Neuron (in vitro differentiated cells): ENCODE measurements at regions not wholly inside any gene's neighbourhood (a gene's known extent, or its start where the extent isn't known, plus 50 kb on each side); places are given as distances from the start of the nearest gene placed in this dataset.
A peak's percentile ranks its signal among the peaks of the same experiment; 100 is the strongest.

Source experiments
- H2AFZ ChIP-seq: one replicate; pipeline ENCODE4 v1.6.1; 2013; ENCODE audit warnings: low read depth, mild to moderate bottlenecking, inconsistent platforms, low read length, moderate library complexity
- H3K27me3 ChIP-seq: one replicate; pipeline ENCODE4 v1.6.1; 2013; ENCODE audit warnings: low read length; ENCODE audit not compliant: insufficient read depth
- H3K36me3 ChIP-seq: one replicate; pipeline ENCODE4 v1.6.1; 2013; ENCODE audit warnings: low read length; ENCODE audit not compliant: insufficient read depth
- H3K4me1 ChIP-seq: one replicate; pipeline ENCODE4 v1.6.1; 2013; ENCODE audit warnings: low read length; ENCODE audit not compliant: insufficient read depth
- H3K4me3 ChIP-seq: 2 replicates; pipeline ENCODE4 v1.5.1; 2013; ENCODE audit warnings: mild to moderate bottlenecking, low read length, moderate library complexity
- H3K9me3 ChIP-seq: one replicate; pipeline ENCODE4 v1.6.1; 2013; ENCODE audit warnings: low read length

- Histone ChIP-seq H3K9me3 (no peaks in the 10 kb centered on the region), H3K27me3 (no peaks in the 10 kb centered on the region), H3K36me3 (no peaks in the 10 kb centered on the region), H2AFZ (no peak overlapping the region), H3K4me1 (no peaks in the 10 kb centered on the region), H3K4me3 (no peak overlapping the region)
These were observed 1212.4 kb downstream of the PCDH18 start for GRCh38 chr4:136319789-136320464.

GRCh38 chr4:136316961-136317360 is 1215.3 kb downstream of the PCDH18 start:
- Histone ChIP-seq H3K36me3 (no peaks in the 10 kb centered on the region), H3K4me3 (no peak overlapping the region), H3K9me3 (no peaks in the 10 kb centered on the region), H3K4me1 (no peaks in the 10 kb centered on the region), H3K27me3 (no peaks in the 10 kb centered on the region), H2AFZ (no peak overlapping the region)

- Histone ChIP-seq H3K36me3 (no peaks in the 10 kb centered on the region), H3K27me3 (no peaks in the 10 kb centered on the region), H3K4me1 (no peaks in the 10 kb centered on the region), H3K4me3 (no peak overlapping the region), H3K9me3 (no peaks in the 10 kb centered on the region), H2AFZ (no peak overlapping the region)
These were observed 1217.6 kb downstream of the PCDH18 start for GRCh38 chr4:136314686-136315085.

- H2AFZ ChIP-seq, result no peak overlapping the region
- H3K36me3 ChIP-seq, result no peaks in the 10 kb centered on the region
- H3K4me1 ChIP-seq, result no peaks in the 10 kb centered on the region
- H3K27me3 ChIP-seq, result no peaks in the 10 kb centered on the region
- H3K4me3 ChIP-seq, result no peak overlapping the region
- no peaks in the 10 kb centered on the region for H3K9me3 ChIP-seq
These were observed 1220.5 kb downstream of the PCDH18 start for GRCh38 chr4:136311774-136312173.

GRCh38 chr4:136307765-136308164 is 1224.5 kb downstream of the PCDH18 start:
- Histone ChIP-seq H3K27me3 (no peaks in the 10 kb centered on the region), H3K4me1 (no peaks in the 10 kb centered on the region), H3K4me3 (no peak overlapping the region), H3K9me3 (no peaks in the 10 kb centered on the region), H2AFZ (no peak overlapping the region), H3K36me3 (no peaks in the 10 kb centered on the region)

- Histone ChIP-seq H3K9me3 (no peaks in the 10 kb centered on the region), H3K36me3 (no peaks in the 10 kb centered on the region)
These were observed 1225.9 kb downstream of the PCDH18 start for GRCh38 chr4:136306361-136306760.

GRCh38 chr4:136302566-136302965 is 1229.7 kb downstream of the PCDH18 start:
- H3K4me1 ChIP-seq, result no peaks in the 10 kb centered on the region
- no peak overlapping the region for H2AFZ ChIP-seq
- H3K4me3 ChIP-seq, result no peak overlapping the region
- H3K36me3 ChIP-seq, result no peaks in the 10 kb centered on the region
- no peaks in the 10 kb centered on the region for H3K9me3 ChIP-seq
- H3K27me3 ChIP-seq, result no peaks in the 10 kb centered on the region

More at GRCh38 chr4:136306361-136306760, 1225.9 kb downstream of the PCDH18 start:
- Histone ChIP-seq H3K27me3 (no peaks in the 10 kb centered on the region), H2AFZ (no peak overlapping the region), H3K4me1 (no peaks in the 10 kb centered on the region), H3K4me3 (no peak overlapping the region)

GRCh38 chr4:136301749-136302495 is 1230.4 kb downstream of the PCDH18 start:
- Histone ChIP-seq H3K27me3 (no peaks in the 10 kb centered on the region), H3K36me3 (no peaks in the 10 kb centered on the region), H2AFZ (no peak overlapping the region), H3K4me1 (no peaks in the 10 kb centered on the region), H3K9me3 (no peaks in the 10 kb centered on the region), H3K4me3 (no peak overlapping the region)

GRCh38 chr4:136283977-136284376 is 1248.3 kb downstream of the PCDH18 start:
- Histone ChIP-seq H3K27me3 (no peaks in the 10 kb centered on the region), H3K36me3 (no peaks in the 10 kb centered on the region), H2AFZ (no peak overlapping the region), H3K9me3 (no peaks in the 10 kb centered on the region), H3K4me1 (peaks cover 3% of the 10 kb centered on the region), H3K4me3 (no peak overlapping the region)

GRCh38 chr4:136281889-136282288 is 1250.4 kb downstream of the PCDH18 start:
- Histone ChIP-seq H3K4me3 (no peak overlapping the region), H3K4me1 (peaks cover 3% of the 10 kb centered on the region), H3K36me3 (no peaks in the 10 kb centered on the region), H3K27me3 (no peaks in the 10 kb centered on the region), H3K9me3 (no peaks in the 10 kb centered on the region), H2AFZ (no peak overlapping the region)

GRCh38 chr4:136281307-136281706 is 1251.0 kb downstream of the PCDH18 start:
- no peak overlapping the region for H3K4me3 ChIP-seq
- no peak overlapping the region for H2AFZ ChIP-seq
- no peaks in the 10 kb centered on the region for H3K36me3 ChIP-seq
- H3K9me3 ChIP-seq, result no peaks in the 10 kb centered on the region
- peaks cover 3% of the 10 kb centered on the region for H3K4me1 ChIP-seq
- no peaks in the 10 kb centered on the region for H3K27me3 ChIP-seq

GRCh38 chr4:136277741-136278140 is 1254.6 kb downstream of the PCDH18 start:
- Histone ChIP-seq H3K4me1 (peaks cover 3% of the 10 kb centered on the region), H3K9me3 (no peaks in the 10 kb centered on the region), H3K27me3 (no peaks in the 10 kb centered on the region), H2AFZ (peak overlapping the region; percentile 48), H3K4me3 (no peak overlapping the region), H3K36me3 (no peaks in the 10 kb centered on the region)

GRCh38 chr4:136246876-136247275 is 1285.4 kb downstream of the PCDH18 start:
- no peaks in the 10 kb centered on the region for H3K36me3 ChIP-seq
- H3K4me3 ChIP-seq, result no peak overlapping the region
- H3K9me3 ChIP-seq, result no peaks in the 10 kb centered on the region
- H3K27me3 ChIP-seq, result no peaks in the 10 kb centered on the region
- no peak overlapping the region for H2AFZ ChIP-seq
- H3K4me1 ChIP-seq, result no peaks in the 10 kb centered on the region
